GM12865 (cell line): ENCODE measurements at regions not wholly inside any gene's neighbourhood (a gene's known extent, or its start where the extent isn't known, plus 50 kb on each side); places are given as distances from the start of the nearest gene placed in this dataset.

Experiments used
- DNase-seq: peaks from one replicate; pipeline ENCODE4 v3.0.0; 2010; ENCODE audit warnings: low read depth
- H3K4me3 ChIP-seq: 2 replicates; pipeline ENCODE4 v1.5.1; 2011; ENCODE audit warnings: mild to moderate bottlenecking, low read depth, low read length, control low read depth
- TF ChIP-seq, protein P1 (sequence below): IDR thresholded peaks from 2 replicates; pipeline ENCODE4 v1.5.1; 2011; ENCODE audit warnings: low read length, control low read depth, low read depth, inconsistent platforms; ENCODE audit not compliant: insufficient read depth; ENCODE audit errors: missing control alignments

DNA sequence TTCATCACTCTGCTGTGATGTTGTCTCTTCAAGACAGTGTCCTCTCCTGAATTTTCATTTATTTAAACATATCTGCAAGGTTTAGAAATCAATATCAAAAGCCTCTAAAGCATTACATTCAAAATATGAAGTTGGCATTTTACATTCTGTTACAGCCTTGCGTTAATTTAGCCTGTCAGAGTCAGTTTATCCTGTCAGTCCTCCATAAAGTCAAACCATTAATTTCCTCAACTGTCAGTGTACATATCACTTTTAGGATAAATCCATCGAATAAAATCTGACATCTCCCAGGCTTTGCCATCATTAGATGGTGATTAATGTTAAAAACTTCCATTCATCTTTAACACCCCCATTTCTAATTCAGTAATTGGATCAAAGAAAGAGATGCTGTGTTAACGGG lies 77.0 kb downstream of the NPY start:
- DNase-seq, result no peak
- TF ChIP-seq, protein P1, sequence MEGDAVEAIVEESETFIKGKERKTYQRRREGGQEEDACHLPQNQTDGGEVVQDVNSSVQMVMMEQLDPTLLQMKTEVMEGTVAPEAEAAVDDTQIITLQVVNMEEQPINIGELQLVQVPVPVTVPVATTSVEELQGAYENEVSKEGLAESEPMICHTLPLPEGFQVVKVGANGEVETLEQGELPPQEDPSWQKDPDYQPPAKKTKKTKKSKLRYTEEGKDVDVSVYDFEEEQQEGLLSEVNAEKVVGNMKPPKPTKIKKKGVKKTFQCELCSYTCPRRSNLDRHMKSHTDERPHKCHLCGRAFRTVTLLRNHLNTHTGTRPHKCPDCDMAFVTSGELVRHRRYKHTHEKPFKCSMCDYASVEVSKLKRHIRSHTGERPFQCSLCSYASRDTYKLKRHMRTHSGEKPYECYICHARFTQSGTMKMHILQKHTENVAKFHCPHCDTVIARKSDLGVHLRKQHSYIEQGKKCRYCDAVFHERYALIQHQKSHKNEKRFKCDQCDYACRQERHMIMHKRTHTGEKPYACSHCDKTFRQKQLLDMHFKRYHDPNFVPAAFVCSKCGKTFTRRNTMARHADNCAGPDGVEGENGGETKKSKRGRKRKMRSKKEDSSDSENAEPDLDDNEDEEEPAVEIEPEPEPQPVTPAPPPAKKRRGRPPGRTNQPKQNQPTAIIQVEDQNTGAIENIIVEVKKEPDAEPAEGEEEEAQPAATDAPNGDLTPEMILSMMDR, result no peak
- H3K4me3 ChIP-seq, result no peak overlapping the region

- no peak overlapping the region for H3K4me3 ChIP-seq
- DNase-seq, result no peak
- TF ChIP-seq, protein P1, result no peak
These were observed 81.6 kb downstream of the NPY start for GRCh38 chr7:24365606-24366005.

DNA sequence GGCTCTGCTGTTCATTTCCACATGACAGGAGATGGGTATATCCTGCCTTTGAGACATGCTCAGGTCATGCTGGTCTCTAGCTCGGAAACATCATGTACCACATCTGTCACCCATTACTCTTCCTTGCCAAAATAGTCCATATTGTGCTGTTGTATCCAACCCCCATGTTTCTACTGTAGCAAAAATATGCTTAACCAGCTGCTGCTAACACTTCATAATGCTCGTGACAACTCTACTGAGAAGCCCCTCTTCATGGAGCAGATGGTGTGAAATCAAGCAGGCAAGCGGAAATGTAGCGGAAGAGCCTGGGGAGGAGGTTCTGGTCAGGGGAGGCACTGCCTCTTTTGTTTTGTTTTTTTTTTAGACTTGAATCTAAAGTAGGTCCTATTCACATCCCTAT lies 82.9 kb downstream of the NPY start:
- no peak overlapping the region for H3K4me3 ChIP-seq
- DNase-seq, result no peak
- TF ChIP-seq, protein P1, result no peak

DNA sequence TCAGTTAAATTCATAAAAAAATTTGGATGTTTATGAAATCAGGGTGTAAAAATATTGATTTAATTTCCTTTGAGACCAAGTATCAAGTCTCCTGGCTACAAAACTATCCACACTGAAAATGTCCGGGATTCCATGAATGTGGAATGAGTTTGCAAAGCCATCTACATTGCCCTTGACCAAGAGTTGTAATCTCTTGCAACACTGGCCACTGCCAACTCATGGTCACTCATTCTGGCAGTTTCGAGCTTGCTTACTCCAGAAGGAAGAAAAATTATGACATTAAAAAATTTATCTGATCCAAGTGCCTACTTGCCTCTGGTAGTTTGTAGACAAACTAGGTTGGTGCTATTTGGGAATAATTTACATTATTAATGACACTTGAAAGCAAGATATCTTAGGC lies 84.2 kb downstream of the NPY start:
- no peak for DNase-seq
- H3K4me3 ChIP-seq, result no peak overlapping the region
- TF ChIP-seq, protein P1, result no peak

DNA sequence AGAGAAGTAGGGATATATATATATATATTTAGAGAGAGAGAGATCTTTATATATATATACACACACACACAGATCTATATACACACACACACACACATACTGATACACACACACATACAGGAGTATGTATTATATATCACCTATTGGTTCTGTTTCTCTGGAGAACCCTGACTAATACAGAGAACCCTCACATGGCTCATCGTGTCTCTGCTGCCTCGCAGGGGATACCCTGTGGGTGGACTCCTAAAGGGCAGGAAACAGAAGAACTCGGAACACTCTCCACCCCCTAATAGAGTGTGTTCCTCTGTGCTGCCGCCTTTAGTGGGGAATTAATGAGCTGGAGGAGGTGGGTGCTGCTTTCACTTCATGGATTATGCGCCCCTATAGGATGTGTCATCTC lies 86.6 kb downstream of the NPY start:
- no peak overlapping the region for H3K4me3 ChIP-seq
- TF ChIP-seq, protein P1, result no peak
- DNase-seq, result no peak

DNA sequence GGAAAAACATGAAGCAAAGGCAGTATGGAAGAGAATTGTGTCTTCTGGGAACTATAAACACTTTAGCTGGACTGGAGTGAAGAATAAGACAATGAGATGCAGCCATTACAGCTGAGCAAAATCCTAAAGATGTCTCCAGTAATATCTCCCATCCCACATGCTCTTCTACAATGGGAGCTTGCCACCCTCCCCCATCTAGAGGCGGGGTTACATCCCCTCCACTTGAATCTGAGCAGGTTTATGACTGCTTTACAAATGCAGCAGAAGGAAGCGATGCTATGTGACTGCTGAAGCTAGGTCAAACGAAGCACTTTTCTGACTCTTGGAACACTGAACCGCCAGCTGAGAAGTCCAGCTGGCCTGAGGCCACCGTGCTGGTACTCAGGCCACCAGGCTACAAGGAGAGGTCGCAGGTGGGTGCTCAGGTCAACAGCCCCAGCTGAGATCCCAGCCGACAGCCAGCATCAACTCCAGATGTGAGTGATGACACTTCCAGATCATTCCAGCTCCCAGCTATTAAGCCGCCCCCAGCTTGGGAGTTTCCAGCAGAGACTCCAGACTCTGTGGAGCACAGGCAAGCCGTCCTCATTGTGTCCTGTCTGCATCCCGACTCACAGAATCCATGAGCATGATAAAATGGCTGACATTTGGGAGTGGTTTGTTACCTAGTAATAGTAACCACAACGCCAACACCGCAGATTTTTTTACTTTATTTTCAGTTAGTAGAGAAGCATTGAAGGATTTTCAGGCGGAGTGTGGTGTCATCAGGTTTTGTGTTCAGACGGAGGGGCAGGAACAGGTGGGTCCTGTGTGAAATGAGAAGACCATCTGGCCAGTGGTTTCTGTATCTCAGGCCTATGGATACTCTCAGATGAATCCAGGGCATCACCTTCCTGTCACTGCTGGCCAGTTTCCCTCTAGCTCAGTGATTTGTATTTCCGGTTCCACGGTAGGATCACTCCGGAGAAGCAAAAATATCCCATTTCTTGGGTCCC lies 89.3 kb downstream of the NPY start:
- TF ChIP-seq, protein P1, result no peak
- no peak overlapping the region for H3K4me3 ChIP-seq
- DNase-seq, result no peak
